ENCODE measurements at regions not wholly inside any gene's neighbourhood (a gene's known extent, or its start where the extent isn't known, plus 50 kb on each side); places are given as distances from the start of the nearest gene placed in this dataset.
"Not testable (repeated sequence)": the region's sequence is repeated elsewhere in the genome, so short reads cannot be mapped to it uniquely, and the experiment has no call there.

DNA sequence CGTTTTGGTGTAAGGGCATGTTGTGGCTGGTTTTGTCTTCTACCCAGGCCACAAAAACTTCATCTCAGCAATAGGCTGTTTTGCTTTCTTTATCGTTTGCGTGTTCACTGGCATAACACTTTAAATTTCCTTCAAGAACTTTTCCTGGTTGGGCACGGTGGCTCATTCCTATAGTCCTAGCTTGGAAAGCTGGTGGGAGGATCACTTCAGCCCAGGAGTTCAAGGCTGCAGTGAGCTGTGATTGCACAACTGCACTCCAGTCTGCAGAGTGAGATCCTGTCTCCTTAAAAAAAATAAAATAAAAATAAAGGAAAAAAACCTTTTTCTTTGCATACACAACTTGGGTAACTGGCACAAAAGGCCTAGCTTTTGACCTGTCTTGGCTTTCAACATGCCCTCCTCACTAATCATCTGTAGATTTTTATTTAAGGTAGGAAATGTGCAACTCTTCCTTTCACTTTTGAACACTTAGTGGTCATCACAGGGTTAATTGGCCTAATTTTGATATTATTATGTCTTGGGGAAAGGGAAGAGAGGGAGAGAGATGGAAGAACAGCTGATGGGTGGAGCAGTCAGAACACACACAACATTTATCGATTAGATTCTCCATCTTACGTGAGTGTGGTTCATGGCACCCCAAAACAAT, 78.9 kb upstream of the PSMA6 start:
- TF ChIP-seq, protein P1, sequence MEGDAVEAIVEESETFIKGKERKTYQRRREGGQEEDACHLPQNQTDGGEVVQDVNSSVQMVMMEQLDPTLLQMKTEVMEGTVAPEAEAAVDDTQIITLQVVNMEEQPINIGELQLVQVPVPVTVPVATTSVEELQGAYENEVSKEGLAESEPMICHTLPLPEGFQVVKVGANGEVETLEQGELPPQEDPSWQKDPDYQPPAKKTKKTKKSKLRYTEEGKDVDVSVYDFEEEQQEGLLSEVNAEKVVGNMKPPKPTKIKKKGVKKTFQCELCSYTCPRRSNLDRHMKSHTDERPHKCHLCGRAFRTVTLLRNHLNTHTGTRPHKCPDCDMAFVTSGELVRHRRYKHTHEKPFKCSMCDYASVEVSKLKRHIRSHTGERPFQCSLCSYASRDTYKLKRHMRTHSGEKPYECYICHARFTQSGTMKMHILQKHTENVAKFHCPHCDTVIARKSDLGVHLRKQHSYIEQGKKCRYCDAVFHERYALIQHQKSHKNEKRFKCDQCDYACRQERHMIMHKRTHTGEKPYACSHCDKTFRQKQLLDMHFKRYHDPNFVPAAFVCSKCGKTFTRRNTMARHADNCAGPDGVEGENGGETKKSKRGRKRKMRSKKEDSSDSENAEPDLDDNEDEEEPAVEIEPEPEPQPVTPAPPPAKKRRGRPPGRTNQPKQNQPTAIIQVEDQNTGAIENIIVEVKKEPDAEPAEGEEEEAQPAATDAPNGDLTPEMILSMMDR (IDR thresholded peaks at IDR 0.05; ENCODE audit: low read depth, low read length, missing control alignments), result no peak
- no peak for DNase-seq
- no peak overlapping the region for H3K27ac ChIP-seq
- no peaks in the 10 kb centered on the region for H3K36me3 ChIP-seq (replicated peaks)
- in situ Hi-C loops (cut with HindIII; ENCODE audit: low pct_ligation_motif_present, low sequenced_read_pairs), result no loop called here
- H3K27me3 ChIP-seq (replicated peaks), result no peaks in the 10 kb centered on the region
- no peak overlapping the region for H3K4me3 ChIP-seq (ENCODE audit: low read depth, low read length)

DNA sequence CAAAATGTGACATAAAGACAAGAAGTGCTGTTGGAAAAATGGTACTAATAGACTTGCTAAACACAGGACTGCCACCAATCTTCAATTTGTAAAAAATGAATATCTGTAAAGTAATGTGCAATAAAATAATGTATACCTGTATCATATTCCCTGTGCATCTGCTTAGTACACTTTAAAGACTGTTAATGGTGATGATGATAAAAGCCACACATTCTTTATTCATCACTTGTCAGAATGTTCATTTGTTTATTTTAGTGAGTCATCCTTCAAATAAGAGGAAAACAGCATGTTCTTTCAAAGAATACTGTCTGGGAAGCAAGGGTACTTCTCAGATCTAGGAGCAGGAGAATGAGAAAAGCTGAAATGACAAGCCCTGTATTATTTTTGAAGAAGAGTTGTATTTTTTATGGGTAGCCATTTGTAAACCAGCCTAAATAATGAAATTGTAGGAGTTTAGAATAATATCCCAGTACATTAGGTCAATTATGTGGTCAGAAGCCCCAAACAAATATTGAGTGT, 78.3 kb upstream of the PSMA6 start:
- no peak for DNase-seq
- Histone ChIP-seq H3K36me3 (replicated peaks) (no peaks in the 10 kb centered on the region), H3K27ac (peak overlapping the region; percentile 53), H3K27me3 (replicated peaks) (no peaks in the 10 kb centered on the region), H3K4me3 (ENCODE audit: low read depth, low read length) (no peak overlapping the region)
- in situ Hi-C loops (cut with HindIII; ENCODE audit: low pct_ligation_motif_present, low sequenced_read_pairs), result no loop called here
- TF ChIP-seq, protein P1 (IDR thresholded peaks at IDR 0.05; ENCODE audit: low read depth, low read length, missing control alignments), result no peak

DNA sequence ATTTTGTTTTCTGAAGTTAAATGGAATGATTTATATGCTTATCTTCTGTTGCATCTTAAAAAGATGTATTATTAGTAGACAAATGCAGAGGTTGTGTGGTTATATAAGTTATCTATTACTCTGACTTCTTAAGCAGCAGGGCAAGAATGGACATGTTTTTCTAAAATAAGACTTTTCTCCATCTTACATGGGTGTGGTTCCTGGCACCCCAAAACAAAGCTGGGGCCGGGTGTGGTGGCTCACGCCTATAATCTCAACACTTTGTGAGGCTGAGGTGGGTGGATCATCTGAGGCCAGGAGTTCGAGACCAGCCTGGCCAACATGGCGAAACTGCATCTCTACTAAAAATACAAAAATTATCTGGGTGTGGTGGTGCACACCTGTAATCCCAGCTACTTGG, 77.8 kb upstream of the PSMA6 start:
- in situ Hi-C loops (cut with HindIII; ENCODE audit: low pct_ligation_motif_present, low sequenced_read_pairs); H3K36me3 ChIP-seq (replicated peaks); H3K4me3 ChIP-seq (ENCODE audit: low read depth, low read length); H3K27me3 ChIP-seq (replicated peaks); DNase-seq: not testable (repeated sequence)
- H3K27ac ChIP-seq, result peak overlapping the region; percentile 53

DNA sequence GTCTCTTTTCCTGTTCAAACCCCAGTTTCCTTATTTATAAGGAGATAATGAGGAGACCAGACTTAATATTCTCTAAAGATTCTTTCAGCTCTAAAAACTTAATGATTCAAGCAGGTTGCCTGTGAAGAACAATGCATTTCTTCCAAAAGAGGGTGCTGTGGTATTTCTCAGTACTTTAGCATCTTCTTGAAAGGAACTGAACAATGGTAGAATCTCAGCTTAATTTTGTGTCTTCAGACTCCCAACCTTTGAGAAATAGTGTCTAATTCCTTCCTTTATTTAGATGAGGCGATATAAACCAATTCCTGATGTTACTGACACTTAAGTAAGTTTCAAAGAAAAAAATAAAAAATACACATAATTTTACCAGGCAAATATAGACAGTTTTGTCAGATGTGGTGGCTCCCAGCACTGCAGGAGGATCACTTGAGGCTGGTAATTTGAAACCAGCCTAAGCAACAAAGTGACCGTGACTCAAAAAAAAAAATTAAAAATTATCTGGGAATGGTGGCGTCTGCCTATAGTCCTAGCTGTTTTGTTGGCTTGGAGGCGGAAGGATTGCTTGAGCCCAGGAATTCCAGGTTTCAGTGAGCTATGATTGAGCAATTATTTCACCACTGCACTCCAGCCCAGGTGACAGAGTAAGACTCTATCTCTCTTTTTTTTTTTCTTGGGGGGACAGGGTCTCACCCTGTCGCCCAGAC, 76.9 kb upstream of the PSMA6 start:
- no peak overlapping the region for H3K4me3 ChIP-seq (ENCODE audit: low read depth, low read length)
- TF ChIP-seq, protein P1 (IDR thresholded peaks at IDR 0.05; ENCODE audit: low read depth, low read length, missing control alignments), result peak; percentile 43
- no peaks in the 10 kb centered on the region for H3K27me3 ChIP-seq (replicated peaks)
- H3K27ac ChIP-seq, result peak overlapping the region; percentile 53
- peak; percentile 32 for DNase-seq
- in situ Hi-C loops (cut with HindIII; ENCODE audit: low pct_ligation_motif_present, low sequenced_read_pairs), result no loop called here
- no peaks in the 10 kb centered on the region for H3K36me3 ChIP-seq (replicated peaks)

DNA sequence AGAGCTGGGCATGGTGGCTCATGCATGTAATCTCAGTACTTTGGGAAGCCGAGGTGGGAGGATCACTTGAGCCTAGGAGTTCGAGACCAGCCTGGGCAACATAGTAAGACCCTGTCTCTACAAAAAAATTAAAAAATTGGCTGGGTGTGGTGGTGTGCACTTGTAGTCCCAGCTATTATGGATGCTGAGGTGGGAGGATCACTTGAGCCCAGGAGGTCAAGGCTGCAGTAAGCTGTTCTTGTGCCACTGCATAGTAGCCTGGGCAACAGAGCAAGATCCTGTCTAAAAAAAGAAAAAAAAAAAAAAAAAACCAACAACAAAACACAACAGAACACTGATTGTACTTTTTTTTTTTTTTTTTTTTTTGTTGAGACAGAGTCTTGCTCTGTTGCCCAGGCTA, 74.0 kb upstream of the PSMA6 start:
- H3K27me3 ChIP-seq (replicated peaks); H3K4me3 ChIP-seq (ENCODE audit: low read depth, low read length); H3K27ac ChIP-seq; DNase-seq; H3K36me3 ChIP-seq (replicated peaks); in situ Hi-C loops (cut with HindIII; ENCODE audit: low pct_ligation_motif_present, low sequenced_read_pairs): not testable (repeated sequence)

DNA sequence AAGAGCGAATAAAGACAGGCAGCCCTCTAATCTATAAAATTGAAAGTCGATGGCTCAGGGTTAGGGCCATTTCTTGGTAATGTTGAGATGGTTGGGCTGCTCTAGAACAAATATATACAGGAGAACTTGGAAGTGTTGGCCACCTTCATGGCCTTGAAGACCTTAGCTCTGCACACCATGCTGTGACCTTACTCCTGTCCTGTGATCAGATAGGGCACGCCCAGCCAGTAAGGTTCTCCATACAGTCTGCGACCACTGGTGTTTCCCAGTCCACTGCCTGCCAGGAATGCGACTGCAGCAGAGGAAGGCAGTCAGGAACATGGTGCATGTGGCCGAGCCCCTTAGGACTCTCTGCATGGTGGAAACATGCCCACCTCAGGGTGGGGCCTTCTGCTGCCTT, 73.2 kb upstream of the PSMA6 start:
- Histone ChIP-seq H3K27me3 (replicated peaks) (no peaks in the 10 kb centered on the region), H3K36me3 (replicated peaks) (no peaks in the 10 kb centered on the region), H3K27ac (no peak overlapping the region), H3K4me3 (ENCODE audit: low read depth, low read length) (no peak overlapping the region)
- TF ChIP-seq, protein P1 (IDR thresholded peaks at IDR 0.05; ENCODE audit: low read depth, low read length, missing control alignments), result no peak
- no peak for DNase-seq
- in situ Hi-C loops (cut with HindIII; ENCODE audit: low pct_ligation_motif_present, low sequenced_read_pairs), result no loop called here

Measured in brain microvascular endothelial cell (primary cell).